Keratinocyte (primary cell): ENCODE measurements at regions not wholly inside any gene's neighbourhood (a gene's known extent, or its start where the extent isn't known, plus 50 kb on each side); places are given as distances from the start of the nearest gene placed in this dataset.
A peak's percentile ranks its signal among the peaks of the same experiment; 100 is the strongest.

ENCODE experiments used
- DNase-seq: peaks from one replicate; pipeline ENCODE4 v3.0.0-alpha.2; 2011; ENCODE audit warnings: low read depth, missing footprints, low spot score
- FAIRE-seq: peaks from 2 replicates; lab custom pipeline; 2011; peaks lifted over from hg19 to GRCh38; lab: Jason Lieb, UNC
- H2AFZ ChIP-seq: 2 replicates; pipeline ENCODE4 v1.6.0; 2012; ENCODE audit warnings: low read length, control low read depth, inconsistent platforms; ENCODE audit not compliant: control insufficient read depth
- H3K27ac ChIP-seq: 2 replicates; pipeline ENCODE4 v1.5.1; 2011; ENCODE audit warnings: low read length; ENCODE audit not compliant: control insufficient read depth, insufficient read depth
- H3K27me3 ChIP-seq: 3 replicates; pipeline ENCODE4 v1.6.0; 2011; ENCODE audit warnings: low read length; ENCODE audit not compliant: control insufficient read depth, insufficient read depth; ENCODE audit errors: extremely low read depth
- H3K36me3 ChIP-seq, 2 experiments: 2 replicates in 1 of 2; 3 replicates in 1 of 2; pipeline ENCODE4 v1.5.1; 2011; ENCODE audit warnings: low read length in 2 of 2, mild to moderate bottlenecking in 1 of 2; ENCODE audit not compliant: control insufficient read depth in 2 of 2, insufficient read depth in 2 of 2; ENCODE audit errors: extremely low read depth in 1 of 2
- H3K4me1 ChIP-seq: 3 replicates; pipeline ENCODE4 v1.5.1; 2011; ENCODE audit warnings: low read length; ENCODE audit not compliant: control insufficient read depth, insufficient read depth; ENCODE audit errors: extremely low read depth
- H3K4me2 ChIP-seq: 3 replicates; pipeline ENCODE4 v1.6.0; 2011; ENCODE audit warnings: low read depth, low read length; ENCODE audit not compliant: control insufficient read depth, insufficient read depth; ENCODE audit errors: extremely low read depth
- H3K4me3 ChIP-seq, 3 experiments: fragments of 200-600 bp in 1 of 3; sonication (generic) in 1 of 3; 2 replicates in 2 of 3; 3 replicates in 1 of 3; pipeline ENCODE4 v1.5.1; 2011 to 2016; ENCODE audit warnings: low read length in 3 of 3, mild to moderate bottlenecking in 3 of 3, control low read depth in 2 of 3, inconsistent platforms in 1 of 3, low read depth in 1 of 3, mixed read lengths in 1 of 3, mixed run types in 1 of 3, moderate library complexity in 1 of 3; ENCODE audit not compliant: control insufficient read depth in 2 of 3, insufficient read depth in 2 of 3; ENCODE audit errors: extremely low read depth in 1 of 3
- H3K79me2 ChIP-seq: 2 replicates; pipeline ENCODE4 v1.6.0; 2012; ENCODE audit warnings: low read length; ENCODE audit not compliant: control insufficient read depth, insufficient read depth
- H3K9ac ChIP-seq: 3 replicates; pipeline ENCODE4 v1.6.0; 2011; ENCODE audit warnings: low read length; ENCODE audit not compliant: control insufficient read depth, insufficient read depth; ENCODE audit errors: extremely low read depth
- H3K9me1 ChIP-seq: 3 replicates; pipeline ENCODE4 v1.6.0; 2011; ENCODE audit warnings: low read length; ENCODE audit not compliant: control insufficient read depth, insufficient read depth; ENCODE audit errors: extremely low read depth
- H3K9me3 ChIP-seq: 2 replicates; pipeline ENCODE4 v1.5.1; 2012; ENCODE audit warnings: low read depth, low read length; ENCODE audit not compliant: control insufficient read depth
- H4K20me1 ChIP-seq: 3 replicates; pipeline ENCODE4 v1.6.0; 2011; ENCODE audit warnings: low read length; ENCODE audit not compliant: control insufficient read depth, insufficient read depth; ENCODE audit errors: extremely low read depth
- CTCF ChIP-seq, 3 experiments: IDR thresholded peaks in 1 of 3; conservative IDR thresholded peaks in 1 of 3; optimal IDR thresholded peaks in 1 of 3; 2 replicates in 2 of 3; 3 replicates in 1 of 3; pipeline versions ENCODE3 to v1.5.1; 2011; ENCODE audit warnings: low read length in 3 of 3, mild to moderate bottlenecking in 3 of 3, moderate library complexity in 2 of 3, control low read depth in 1 of 3, inconsistent platforms in 1 of 3; ENCODE audit not compliant: insufficient read depth in 2 of 3; ENCODE audit errors: extremely low read depth in 1 of 3
- EZH2 ChIP-seq: IDR thresholded peaks from one replicate; pipeline ENCODE4 v1.6.1; 2012; ENCODE audit warnings: inconsistent platforms, mild to moderate bottlenecking, low read length, moderate library complexity
- dilution Hi-C: fragments of 300-500 bp; cut with MboI; formaldehyde crosslinking; loops from one replicate; pipeline ENCODE4 v1.7.0; 2020; ENCODE audit warnings: low sequenced_read_pairs; ENCODE audit not compliant: extremely low pct_ligation_motif_present

DNA sequence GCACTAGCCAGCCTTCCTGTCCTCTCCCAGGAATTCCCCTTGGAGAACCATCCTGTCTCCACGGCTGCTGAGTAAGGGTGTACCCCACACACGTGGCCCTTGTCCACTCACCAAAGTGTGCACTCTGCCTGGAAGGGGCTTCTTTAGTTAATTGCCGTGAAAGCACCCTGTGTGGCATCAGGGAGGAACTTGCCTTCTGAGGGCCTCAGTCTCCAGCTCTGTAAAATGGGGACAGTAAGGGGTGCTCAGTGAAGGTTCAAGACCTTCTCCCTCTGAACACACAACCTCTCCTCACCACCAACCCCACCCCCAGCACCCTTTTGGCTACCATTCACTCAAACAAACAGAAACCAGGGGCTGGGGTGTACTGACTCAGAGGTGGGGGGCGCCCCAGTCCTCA lies 59.1 kb upstream of the LHX1 start:
- Histone ChIP-seq H3K4me1 (peaks cover 31% of the 10 kb centered on the region), H3K9ac (no peak overlapping the region), H3K27me3 (no peaks in the 10 kb centered on the region), H3K79me2 (no peaks in the 10 kb centered on the region), H3K9me3 (no peaks in the 10 kb centered on the region), H3K4me3 (no peak overlapping the region), H3K9me1 (no peaks in the 10 kb centered on the region), H4K20me1 (no peaks in the 10 kb centered on the region), H3K4me2 (no peak overlapping the region), H3K36me3 (no peaks in the 10 kb centered on the region), H2AFZ (no peak overlapping the region), H3K27ac (no peak overlapping the region)
- no peak for DNase-seq
- TF ChIP-seq EZH2 (no peak), CTCF (optimal IDR thresholded peaks at IDR 0.05 in 1 of 3, IDR thresholded peaks at IDR 0.05 in 1 of 3, conservative IDR thresholded peaks at IDR 0.05 in 1 of 3; ENCODE audit: extremely low read depth in 1 of 3, insufficient read depth in 2 of 3, low read length in 3 of 3) (no peak)
- dilution Hi-C loops = no loop called here
- FAIRE-seq = no peak

DNA sequence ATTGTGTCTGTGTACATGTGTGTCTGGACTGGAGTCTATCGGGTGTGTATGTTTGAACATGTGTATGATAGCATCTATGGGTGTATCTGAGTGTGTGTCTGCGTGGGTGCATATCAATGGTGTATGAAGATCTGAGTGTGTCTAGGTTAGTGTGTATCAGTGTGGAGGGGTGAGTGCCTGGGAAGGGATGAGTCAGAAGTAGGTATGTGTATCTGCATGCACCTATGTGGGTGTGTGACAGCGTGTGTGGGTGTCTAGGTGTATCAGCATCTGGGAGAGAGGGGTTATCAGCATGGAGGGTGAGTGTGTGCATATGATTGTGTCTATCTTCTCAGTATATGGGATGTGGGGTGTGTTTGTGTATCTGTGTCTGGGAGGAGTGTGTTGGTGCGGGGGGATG lies 58.2 kb upstream of the LHX1 start:
- dilution Hi-C loops = no loop called here
- Histone ChIP-seq H3K79me2 (no peaks in the 10 kb centered on the region), H4K20me1 (no peaks in the 10 kb centered on the region), H3K9me3 (no peaks in the 10 kb centered on the region), H3K4me1 (peaks cover 31% of the 10 kb centered on the region), H3K4me2 (peak overlapping the region; percentile 7), H3K27ac (no peak overlapping the region), H3K9me1 (no peaks in the 10 kb centered on the region), H3K4me3 (no peak overlapping the region), H3K36me3 (no peaks in the 10 kb centered on the region), H2AFZ (peak overlapping the region; percentile 1), H3K9ac (no peak overlapping the region), H3K27me3 (no peaks in the 10 kb centered on the region)
- DNase-seq (peak; percentile 60), FAIRE-seq (no peak)
- no peak for TF ChIP-seq EZH2
- TF ChIP-seq CTCF (optimal IDR thresholded peaks at IDR 0.05 in 1 of 3, IDR thresholded peaks at IDR 0.05 in 1 of 3, conservative IDR thresholded peaks at IDR 0.05 in 1 of 3; ENCODE audit: extremely low read depth in 1 of 3, insufficient read depth in 2 of 3, low read length in 3 of 3) = no peak
